ENCODE measurements at regions not wholly inside any gene's neighbourhood (a gene's known extent, or its start where the extent isn't known, plus 50 kb on each side); places are given as distances from the start of the nearest gene placed in this dataset.

GRCh38 chr13:50174630-50175029, 159.4 kb downstream of the KCNRG start:
- TF ChIP-seq CTCF (IDR thresholded peaks at IDR 0.05; ENCODE audit: low read length) (no peak), EZH2 (IDR thresholded peaks at IDR 0.05; ENCODE audit: borderline replicate concordance, low read length) (no peak)

All from OCI-LY1 (cell line).